T-helper 1 cell (primary cell): ENCODE measurements at regions not wholly inside any gene's neighbourhood (a gene's known extent, or its start where the extent isn't known, plus 50 kb on each side); places are given as distances from the start of the nearest gene placed in this dataset.
"Not testable (repeated sequence)": the region's sequence is repeated elsewhere in the genome, so short reads cannot be mapped to it uniquely, and the experiment has no call there.

Source experiments
- DNase-seq, 5 donors: peaks; one replicate each; pipeline ENCODE4 v3.0.0-alpha.2; 2012 to 2020

GRCh38 chr1:72481420-72481970 is 199.2 kb upstream of the NEGR1 start:
- DNase-seq: no peak

- DNase-seq: no peak
Measured at GRCh38 chr1:72466376-72466775, 184.0 kb upstream of the NEGR1 start.

GRCh38 chr1:72462186-72462905 is 180.0 kb upstream of the NEGR1 start:
- DNase-seq: no peak

GRCh38 chr1:72442262-72442661 is 159.9 kb upstream of the NEGR1 start:
- DNase-seq: no peak

- DNase-seq: no peak
Measured at GRCh38 chr1:72439036-72439435, 156.7 kb upstream of the NEGR1 start.

GRCh38 chr1:72438270-72438669 is 155.9 kb upstream of the NEGR1 start:
- no peak for DNase-seq

GRCh38 chr1:72435025-72435424 is 152.7 kb upstream of the NEGR1 start:
- DNase-seq: no peak

GRCh38 chr1:72434070-72434469 is 151.7 kb upstream of the NEGR1 start:
- DNase-seq: no peak

GRCh38 chr1:72433591-72433990 is 151.3 kb upstream of the NEGR1 start:
- no peak for DNase-seq

GRCh38 chr1:72432645-72433267 is 150.4 kb upstream of the NEGR1 start:
- no peak for DNase-seq

- DNase-seq: no peak
Measured at GRCh38 chr1:72431810-72432209, 149.5 kb upstream of the NEGR1 start.

GRCh38 chr1:72428276-72428675 is 145.9 kb upstream of the NEGR1 start:
- not testable (repeated sequence) for DNase-seq

GRCh38 chr1:72419229-72419628 is 136.9 kb upstream of the NEGR1 start:
- no peak for DNase-seq

- DNase-seq: no peak
Measured at GRCh38 chr1:72412286-72412685, 129.9 kb upstream of the NEGR1 start.

GRCh38 chr1:72399807-72400206 is 117.5 kb upstream of the NEGR1 start:
- DNase-seq: no peak

GRCh38 chr1:72397786-72398185 is 115.4 kb upstream of the NEGR1 start:
- DNase-seq: no peak

- no peak for DNase-seq
Measured at GRCh38 chr1:72394457-72394856, 112.1 kb upstream of the NEGR1 start.

- DNase-seq: no peak
Measured at GRCh38 chr1:72379072-72379471, 96.7 kb upstream of the NEGR1 start.

- no peak for DNase-seq
Measured at GRCh38 chr1:72375226-72375625, 92.9 kb upstream of the NEGR1 start.

- no peak for DNase-seq
Measured at GRCh38 chr1:72371259-72372035, 89.1 kb upstream of the NEGR1 start.

- not testable (repeated sequence) for DNase-seq
Measured at GRCh38 chr1:72370836-72371235, 88.5 kb upstream of the NEGR1 start.

GRCh38 chr1:72369069-72369757 is 86.9 kb upstream of the NEGR1 start:
- no peak for DNase-seq

GRCh38 chr1:72366466-72366865 is 84.1 kb upstream of the NEGR1 start:
- DNase-seq: peak in 1 of 5 donors; percentile 2
